OCI-LY3 (cell line): ENCODE measurements at regions not wholly inside any gene's neighbourhood (a gene's known extent, or its start where the extent isn't known, plus 50 kb on each side); places are given as distances from the start of the nearest gene placed in this dataset.

Experiments used
- CTCF ChIP-seq: fragments of 200-600, 300-600 bp; sonication (generic); IDR thresholded peaks from 2 replicates; pipeline ENCODE4 v1.5.1; 2014; ENCODE audit warnings: antibody characterized with exemption, low read length, low read depth
- EZH2phosphoT487 ChIP-seq: fragments of 200-600 bp; shearing (Covaris generic); IDR thresholded peaks from 2 replicates; pipeline ENCODE4 v1.6.1; 2018; ENCODE audit warnings: antibody characterized with exemption, mixed run types, low read depth

- TF ChIP-seq CTCF (no peak), EZH2phosphoT487 (no peak)
Measured at GRCh38 chr10:7467031-7467667, 56.3 kb upstream of the SFMBT2 start.
